ENCODE measurements at regions not wholly inside any gene's neighbourhood (a gene's known extent, or its start where the extent isn't known, plus 50 kb on each side); places are given as distances from the start of the nearest gene placed in this dataset.
"Not testable (repeated sequence)": the region's sequence is repeated elsewhere in the genome, so short reads cannot be mapped to it uniquely, and the experiment has no call there.

- no peaks in the 10 kb centered on the region for H3K27me3 ChIP-seq (ENCODE audit: control insufficient read depth, insufficient read depth, low read length)
- H3K9me3 ChIP-seq (ENCODE audit: control insufficient read depth, insufficient read depth, low read length) = no peaks in the 10 kb centered on the region
- no peak overlapping the region for H3K9ac ChIP-seq (ENCODE audit: low read depth, low read length)
- no peak overlapping the region for H3K4me3 ChIP-seq (ENCODE audit: low read depth, low read length)
- H3K4me1 ChIP-seq (ENCODE audit: control insufficient read depth, insufficient read depth, low read length) = no peaks in the 10 kb centered on the region
- H3K36me3 ChIP-seq (ENCODE audit: control insufficient read depth, insufficient read depth, low read length) = no peaks in the 10 kb centered on the region
Observed at GRCh38 chrX:94850811-94851210, 1176.8 kb downstream of the FAM133A start.

- no peaks in the 10 kb centered on the region for H3K27me3 ChIP-seq (ENCODE audit: control insufficient read depth, insufficient read depth, low read length)
- H3K9me3 ChIP-seq (ENCODE audit: control insufficient read depth, insufficient read depth, low read length) = no peaks in the 10 kb centered on the region
- no peaks in the 10 kb centered on the region for H3K36me3 ChIP-seq (ENCODE audit: control insufficient read depth, insufficient read depth, low read length)
- H3K9ac ChIP-seq (ENCODE audit: low read depth, low read length) = no peak overlapping the region
- H3K4me1 ChIP-seq (ENCODE audit: control insufficient read depth, insufficient read depth, low read length) = no peaks in the 10 kb centered on the region
- no peak overlapping the region for H3K4me3 ChIP-seq (ENCODE audit: low read depth, low read length)
Observed at GRCh38 chrX:94854251-94854650, 1180.2 kb downstream of the FAM133A start.

- H3K4me3 ChIP-seq (ENCODE audit: low read depth, low read length) = not testable (repeated sequence)
Observed at GRCh38 chrX:94862470-94862869, 1188.5 kb downstream of the FAM133A start.

GRCh38 chrX:94871640-94872039 lies 1197.6 kb downstream of the FAM133A start:
- no peak overlapping the region for H3K9ac ChIP-seq (ENCODE audit: low read depth, low read length)
- no peaks in the 10 kb centered on the region for H3K36me3 ChIP-seq (ENCODE audit: control insufficient read depth, insufficient read depth, low read length)
- no peaks in the 10 kb centered on the region for H3K9me3 ChIP-seq (ENCODE audit: control insufficient read depth, insufficient read depth, low read length)
- H3K4me1 ChIP-seq (ENCODE audit: control insufficient read depth, insufficient read depth, low read length) = no peaks in the 10 kb centered on the region
- H3K27me3 ChIP-seq (ENCODE audit: control insufficient read depth, insufficient read depth, low read length) = no peaks in the 10 kb centered on the region
- H3K4me3 ChIP-seq (ENCODE audit: low read depth, low read length) = no peak overlapping the region

More at GRCh38 chrX:94862470-94862869, 1188.5 kb downstream of the FAM133A start:
- not testable (repeated sequence) for H3K36me3 ChIP-seq (ENCODE audit: control insufficient read depth, insufficient read depth, low read length); H3K4me1 ChIP-seq (ENCODE audit: control insufficient read depth, insufficient read depth, low read length); H3K9me3 ChIP-seq (ENCODE audit: control insufficient read depth, insufficient read depth, low read length); H3K27me3 ChIP-seq (ENCODE audit: control insufficient read depth, insufficient read depth, low read length); H3K9ac ChIP-seq (ENCODE audit: low read depth, low read length)

- Histone ChIP-seq H3K36me3 (ENCODE audit: control insufficient read depth, insufficient read depth, low read length) (no peaks in the 10 kb centered on the region), H3K27me3 (ENCODE audit: control insufficient read depth, insufficient read depth, low read length) (no peaks in the 10 kb centered on the region), H3K9me3 (ENCODE audit: control insufficient read depth, insufficient read depth, low read length) (no peaks in the 10 kb centered on the region), H3K9ac (ENCODE audit: low read depth, low read length) (no peak overlapping the region), H3K4me3 (ENCODE audit: low read depth, low read length) (no peak overlapping the region), H3K4me1 (ENCODE audit: control insufficient read depth, insufficient read depth, low read length) (no peaks in the 10 kb centered on the region)
Observed at GRCh38 chrX:94901849-94902248, 1227.8 kb downstream of the FAM133A start.

GRCh38 chrX:94908171-94908570 lies 1234.2 kb downstream of the FAM133A start:
- Histone ChIP-seq H3K4me3 (ENCODE audit: low read depth, low read length) (no peak overlapping the region), H3K9me3 (ENCODE audit: control insufficient read depth, insufficient read depth, low read length) (no peaks in the 10 kb centered on the region), H3K36me3 (ENCODE audit: control insufficient read depth, insufficient read depth, low read length) (no peaks in the 10 kb centered on the region), H3K4me1 (ENCODE audit: control insufficient read depth, insufficient read depth, low read length) (no peaks in the 10 kb centered on the region), H3K9ac (ENCODE audit: low read depth, low read length) (no peak overlapping the region), H3K27me3 (ENCODE audit: control insufficient read depth, insufficient read depth, low read length) (no peaks in the 10 kb centered on the region)

GRCh38 chrX:94908648-94909047 lies 1234.6 kb downstream of the FAM133A start:
- Histone ChIP-seq H3K36me3 (ENCODE audit: control insufficient read depth, insufficient read depth, low read length) (no peaks in the 10 kb centered on the region), H3K9me3 (ENCODE audit: control insufficient read depth, insufficient read depth, low read length) (no peaks in the 10 kb centered on the region), H3K4me1 (ENCODE audit: control insufficient read depth, insufficient read depth, low read length) (no peaks in the 10 kb centered on the region), H3K9ac (ENCODE audit: low read depth, low read length) (no peak overlapping the region), H3K4me3 (ENCODE audit: low read depth, low read length) (no peak overlapping the region), H3K27me3 (ENCODE audit: control insufficient read depth, insufficient read depth, low read length) (no peaks in the 10 kb centered on the region)

- Histone ChIP-seq H3K9me3 (ENCODE audit: control insufficient read depth, insufficient read depth, low read length) (no peaks in the 10 kb centered on the region), H3K4me3 (ENCODE audit: low read depth, low read length) (no peak overlapping the region), H3K27me3 (ENCODE audit: control insufficient read depth, insufficient read depth, low read length) (no peaks in the 10 kb centered on the region), H3K9ac (ENCODE audit: low read depth, low read length) (no peak overlapping the region), H3K4me1 (ENCODE audit: control insufficient read depth, insufficient read depth, low read length) (no peaks in the 10 kb centered on the region), H3K36me3 (ENCODE audit: control insufficient read depth, insufficient read depth, low read length) (no peaks in the 10 kb centered on the region)
Observed at GRCh38 chrX:94914235-94914634, 1240.2 kb downstream of the FAM133A start.

- H3K36me3 ChIP-seq (ENCODE audit: control insufficient read depth, insufficient read depth, low read length) = no peaks in the 10 kb centered on the region
- no peaks in the 10 kb centered on the region for H3K27me3 ChIP-seq (ENCODE audit: control insufficient read depth, insufficient read depth, low read length)
- no peaks in the 10 kb centered on the region for H3K4me1 ChIP-seq (ENCODE audit: control insufficient read depth, insufficient read depth, low read length)
- H3K9ac ChIP-seq (ENCODE audit: low read depth, low read length) = no peak overlapping the region
- H3K9me3 ChIP-seq (ENCODE audit: control insufficient read depth, insufficient read depth, low read length) = no peaks in the 10 kb centered on the region
- H3K4me3 ChIP-seq (ENCODE audit: low read depth, low read length) = no peak overlapping the region
Observed at GRCh38 chrX:94932278-94932965, 1258.4 kb downstream of the FAM133A start.

- Histone ChIP-seq H3K36me3 (ENCODE audit: control insufficient read depth, insufficient read depth, low read length) (no peaks in the 10 kb centered on the region), H3K9me3 (ENCODE audit: control insufficient read depth, insufficient read depth, low read length) (no peaks in the 10 kb centered on the region), H3K4me1 (ENCODE audit: control insufficient read depth, insufficient read depth, low read length) (no peaks in the 10 kb centered on the region), H3K9ac (ENCODE audit: low read depth, low read length) (no peak overlapping the region), H3K27me3 (ENCODE audit: control insufficient read depth, insufficient read depth, low read length) (no peaks in the 10 kb centered on the region), H3K4me3 (ENCODE audit: low read depth, low read length) (no peak overlapping the region)
Observed at GRCh38 chrX:94936722-94937121, 1262.7 kb downstream of the FAM133A start.

- no peaks in the 10 kb centered on the region for H3K36me3 ChIP-seq (ENCODE audit: control insufficient read depth, insufficient read depth, low read length)
- no peak overlapping the region for H3K4me3 ChIP-seq (ENCODE audit: low read depth, low read length)
- no peaks in the 10 kb centered on the region for H3K4me1 ChIP-seq (ENCODE audit: control insufficient read depth, insufficient read depth, low read length)
- no peaks in the 10 kb centered on the region for H3K9me3 ChIP-seq (ENCODE audit: control insufficient read depth, insufficient read depth, low read length)
- H3K9ac ChIP-seq (ENCODE audit: low read depth, low read length) = no peak overlapping the region
- no peaks in the 10 kb centered on the region for H3K27me3 ChIP-seq (ENCODE audit: control insufficient read depth, insufficient read depth, low read length)
Observed at GRCh38 chrX:94937491-94937890, 1263.5 kb downstream of the FAM133A start.

- no peaks in the 10 kb centered on the region for H3K4me1 ChIP-seq (ENCODE audit: control insufficient read depth, insufficient read depth, low read length)
- no peak overlapping the region for H3K9ac ChIP-seq (ENCODE audit: low read depth, low read length)
- peaks cover 6% of the 10 kb centered on the region for H3K36me3 ChIP-seq (ENCODE audit: control insufficient read depth, insufficient read depth, low read length)
- no peak overlapping the region for H3K4me3 ChIP-seq (ENCODE audit: low read depth, low read length)
- no peaks in the 10 kb centered on the region for H3K9me3 ChIP-seq (ENCODE audit: control insufficient read depth, insufficient read depth, low read length)
- H3K27me3 ChIP-seq (ENCODE audit: control insufficient read depth, insufficient read depth, low read length) = no peaks in the 10 kb centered on the region
Observed at GRCh38 chrX:94942603-94943002, 1268.6 kb downstream of the FAM133A start.
